HepG2 (cell line): ENCODE measurements at regions not wholly inside any gene's neighbourhood (a gene's known extent, or its start where the extent isn't known, plus 50 kb on each side); places are given as distances from the start of the nearest gene placed in this dataset.

Experiments
- SUZ12 ChIP-seq: fragments of 150-350 bp; IDR thresholded peaks from 2 replicates; pipeline ENCODE4 v1.6.1; 2014; ENCODE audit warnings: low read depth, low read length
- ZKSCAN8 ChIP-seq: IDR thresholded peaks from 2 replicates; pipeline ENCODE4 v1.6.1; 2016; ENCODE audit warnings: borderline replicate concordance, missing genetic modification reagents, missing compliant biosample characterization
- TF ChIP-seq, protein P1 (sequence below): sonication (generic); formaldehyde crosslinking; IDR thresholded peaks from 2 replicates; pipeline ENCODE4 v1.4.0; 2020; ENCODE audit warnings: missing genetic modification reagents, borderline replicate concordance

DNA sequence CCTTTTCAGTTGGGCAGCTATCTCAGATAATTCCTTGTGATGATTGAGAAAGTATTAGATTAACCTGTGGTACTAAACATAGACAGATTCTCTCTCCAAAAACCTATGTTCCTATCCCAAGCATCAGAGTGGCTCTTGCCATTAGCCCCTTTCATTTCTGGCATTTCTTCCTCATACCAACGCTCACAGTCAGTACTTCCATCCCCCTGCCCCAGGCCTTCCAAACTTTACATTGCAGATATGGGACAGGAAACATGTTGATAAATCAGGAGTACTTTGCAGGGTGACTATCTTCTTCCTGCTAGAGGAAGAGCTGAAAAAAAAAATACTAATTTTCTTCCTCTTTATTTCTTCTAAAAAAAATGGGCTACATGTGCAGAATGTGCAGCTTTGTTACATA lies 442.6 kb upstream of the RGMB start:
- TF ChIP-seq, protein P1, sequence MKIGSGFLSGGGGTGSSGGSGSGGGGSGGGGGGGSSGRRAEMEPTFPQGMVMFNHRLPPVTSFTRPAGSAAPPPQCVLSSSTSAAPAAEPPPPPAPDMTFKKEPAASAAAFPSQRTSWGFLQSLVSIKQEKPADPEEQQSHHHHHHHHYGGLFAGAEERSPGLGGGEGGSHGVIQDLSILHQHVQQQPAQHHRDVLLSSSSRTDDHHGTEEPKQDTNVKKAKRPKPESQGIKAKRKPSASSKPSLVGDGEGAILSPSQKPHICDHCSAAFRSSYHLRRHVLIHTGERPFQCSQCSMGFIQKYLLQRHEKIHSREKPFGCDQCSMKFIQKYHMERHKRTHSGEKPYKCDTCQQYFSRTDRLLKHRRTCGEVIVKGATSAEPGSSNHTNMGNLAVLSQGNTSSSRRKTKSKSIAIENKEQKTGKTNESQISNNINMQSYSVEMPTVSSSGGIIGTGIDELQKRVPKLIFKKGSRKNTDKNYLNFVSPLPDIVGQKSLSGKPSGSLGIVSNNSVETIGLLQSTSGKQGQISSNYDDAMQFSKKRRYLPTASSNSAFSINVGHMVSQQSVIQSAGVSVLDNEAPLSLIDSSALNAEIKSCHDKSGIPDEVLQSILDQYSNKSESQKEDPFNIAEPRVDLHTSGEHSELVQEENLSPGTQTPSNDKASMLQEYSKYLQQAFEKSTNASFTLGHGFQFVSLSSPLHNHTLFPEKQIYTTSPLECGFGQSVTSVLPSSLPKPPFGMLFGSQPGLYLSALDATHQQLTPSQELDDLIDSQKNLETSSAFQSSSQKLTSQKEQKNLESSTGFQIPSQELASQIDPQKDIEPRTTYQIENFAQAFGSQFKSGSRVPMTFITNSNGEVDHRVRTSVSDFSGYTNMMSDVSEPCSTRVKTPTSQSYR (CRISPR knock-in tag): no peak
- TF ChIP-seq SUZ12 (no peak), ZKSCAN8 (CRISPR knock-in tag) (no peak)
